Activated CD4-positive, alpha-beta T cell treated with anti-CD3 and anti-CD28 coated beads for 48 hours (primary cell): ENCODE measurements at regions not wholly inside any gene's neighbourhood (a gene's known extent, or its start where the extent isn't known, plus 50 kb on each side); places are given as distances from the start of the nearest gene placed in this dataset.

Experiments used
- DNase-seq: peaks from one replicate; pipeline ENCODE4 v3.0.0-alpha.2; 2020

- DNase-seq = no peak
Observed at GRCh38 chr4:129167640-129168260, 71.8 kb downstream of the C4orf33 start.

- no peak for DNase-seq
Observed at GRCh38 chr4:129172181-129172580, 76.2 kb downstream of the C4orf33 start.

- DNase-seq = no peak
Observed at GRCh38 chr4:129176864-129177263, 80.9 kb downstream of the C4orf33 start.

- no peak for DNase-seq
Observed at GRCh38 chr4:129179276-129179675, 83.3 kb downstream of the C4orf33 start.

GRCh38 chr4:129189630-129190029 is 93.7 kb downstream of the C4orf33 start:
- DNase-seq = no peak

GRCh38 chr4:129193357-129194100 is 97.6 kb downstream of the C4orf33 start:
- DNase-seq = no peak

- no peak for DNase-seq
Observed at GRCh38 chr4:129208481-129208880, 112.5 kb downstream of the C4orf33 start.

GRCh38 chr4:129213692-129214091 is 117.7 kb downstream of the C4orf33 start:
- DNase-seq = no peak

GRCh38 chr4:129218360-129218759 is 122.4 kb downstream of the C4orf33 start:
- DNase-seq = no peak

GRCh38 chr4:129218897-129219296 is 122.9 kb downstream of the C4orf33 start:
- no peak for DNase-seq

- no peak for DNase-seq
Observed at GRCh38 chr4:129220254-129220653, 124.3 kb downstream of the C4orf33 start.

- no peak for DNase-seq
Observed at GRCh38 chr4:129223945-129224344, 128.0 kb downstream of the C4orf33 start.

GRCh38 chr4:129230846-129231245 is 134.9 kb downstream of the C4orf33 start:
- DNase-seq = no peak

- DNase-seq = no peak
Observed at GRCh38 chr4:129231945-129232588, 136.1 kb downstream of the C4orf33 start.

GRCh38 chr4:129232589-129233337 is 136.8 kb downstream of the C4orf33 start:
- DNase-seq = no peak

GRCh38 chr4:129233691-129234090 is 137.7 kb downstream of the C4orf33 start:
- no peak for DNase-seq

GRCh38 chr4:129236351-129236750 is 140.4 kb downstream of the C4orf33 start:
- no peak for DNase-seq

- no peak for DNase-seq
Observed at GRCh38 chr4:129239088-129239487, 143.1 kb downstream of the C4orf33 start.

- no peak for DNase-seq
Observed at GRCh38 chr4:129240816-129241215, 144.9 kb downstream of the C4orf33 start.

GRCh38 chr4:129246145-129246544 is 150.2 kb downstream of the C4orf33 start:
- no peak for DNase-seq

- no peak for DNase-seq
Observed at GRCh38 chr4:129246910-129247461, 151.0 kb downstream of the C4orf33 start.

GRCh38 chr4:129248621-129249020 is 152.7 kb downstream of the C4orf33 start:
- no peak for DNase-seq

GRCh38 chr4:129254126-129254525 is 158.2 kb downstream of the C4orf33 start:
- DNase-seq = no peak
